Endodermal cell (in vitro differentiated cells): ENCODE measurements at regions not wholly inside any gene's neighbourhood (a gene's known extent, or its start where the extent isn't known, plus 50 kb on each side); places are given as distances from the start of the nearest gene placed in this dataset.

Source experiments
- DNase-seq: peaks from one replicate; pipeline ENCODE4 v3.0.0-alpha.2; 2017
- H3K27ac ChIP-seq: 2 replicates; pipeline ENCODE4 v1.5.1; 2013; ENCODE audit warnings: mild to moderate bottlenecking, low read depth, low read length, moderate library complexity
- H3K27me3 ChIP-seq: 2 replicates; pipeline ENCODE4 v1.6.1; 2013; ENCODE audit warnings: mild to moderate bottlenecking, low read length, moderate library complexity; ENCODE audit not compliant: insufficient read depth, control insufficient read depth, poor library complexity, severe bottlenecking
- H3K36me3 ChIP-seq: 2 replicates; pipeline ENCODE4 v1.7.0; 2013; ENCODE audit warnings: mild to moderate bottlenecking, low read length, moderate library complexity; ENCODE audit not compliant: control insufficient read depth, insufficient read depth
- H3K4me1 ChIP-seq: one replicate; pipeline ENCODE4 v1.7.0; 2013; ENCODE audit warnings: low read length; ENCODE audit not compliant: control insufficient read depth, insufficient read depth
- H3K4me3 ChIP-seq: 2 replicates; pipeline ENCODE4 v1.5.1; 2013; ENCODE audit warnings: mild to moderate bottlenecking, low read length, moderate library complexity
- H3K9ac ChIP-seq: 2 replicates; pipeline ENCODE4 v1.6.1; 2013; ENCODE audit warnings: mild to moderate bottlenecking, low read length, moderate library complexity; ENCODE audit not compliant: poor library complexity, severe bottlenecking; ENCODE audit errors: extremely low read depth
- H3K9me3 ChIP-seq: 2 replicates; pipeline ENCODE4 v1.6.1; 2013; ENCODE audit warnings: mild to moderate bottlenecking, low read length, moderate library complexity; ENCODE audit not compliant: control insufficient read depth
- H3K27ac Mint-ChIP-seq: 2 replicates; pipeline ENCODE4 v1.8.0; 2020; ENCODE audit warnings: mixed read lengths
- H3K27me3 Mint-ChIP-seq: 2 replicates; pipeline ENCODE4 v1.8.0; 2021; ENCODE audit warnings: mild to moderate bottlenecking, mixed read lengths; ENCODE audit not compliant: insufficient read depth
- H3K36me3 Mint-ChIP-seq: 2 replicates; pipeline ENCODE4 v1.8.0; 2020; ENCODE audit warnings: low read depth, mixed read lengths
- H3K4me1 Mint-ChIP-seq: 2 replicates; pipeline ENCODE4 v1.8.0; 2020; ENCODE audit warnings: mixed read lengths
- H3K4me3 Mint-ChIP-seq: 2 replicates; pipeline ENCODE4 v1.8.0; 2020; ENCODE audit warnings: mild to moderate bottlenecking, moderate library complexity, mixed read lengths
- H3K9me3 Mint-ChIP-seq: 2 replicates; pipeline ENCODE4 v1.8.0; 2020; ENCODE audit warnings: mild to moderate bottlenecking, mixed read lengths
- CTCF ChIP-seq: fragments of 200-600 bp; sonication (generic); conservative IDR thresholded peaks from 2 replicates; pipeline ENCODE4 v1.5.0; 2021; ENCODE audit warnings: antibody characterized with exemption, mild to moderate bottlenecking
- WGBS, 2 experiments: methylation state at CpG; one replicate each; pipeline versions ENCODE4 v1.1.5 to v1.1.7; 2013; ENCODE audit warnings: missing lambda C conversion rate in 2 of 2, mixed read lengths in 1 of 2; ENCODE audit not compliant: insufficient coverage in 1 of 2, insufficient read length in 1 of 2; 5-methylcytosine and 5-hydroxymethylcytosine counted together

GRCh38 chr5:89480406-89481007 lies 597.5 kb upstream of the MEF2C start:
- Histone ChIP-seq H3K9me3 (no peaks in the 10 kb centered on the region), H3K4me1 (peaks cover 2% of the 10 kb centered on the region), H3K36me3 (no peaks in the 10 kb centered on the region), H3K27ac (no peak overlapping the region), H3K27me3 (no peaks in the 10 kb centered on the region), H3K9ac (no peak overlapping the region), H3K4me3 (no peak overlapping the region)
- Mint-ChIP-seq H3K9me3 (no peaks in the 10 kb centered on the region), H3K27me3 (no peaks in the 10 kb centered on the region), H3K27ac (no peak overlapping the region), H3K36me3 (no peaks in the 10 kb centered on the region), H3K4me1 (peaks cover 2% of the 10 kb centered on the region), H3K4me3 (no peak overlapping the region)
- DNase-seq = no peak
- TF ChIP-seq CTCF = no peak
- 89% methylated on average over 1 of the region's 1 CpG; no CpG with 5 or more reads in 1 of the 2 experiments for WGBS, 2 experiments

GRCh38 chr5:89478851-89479250 lies 595.9 kb upstream of the MEF2C start:
- Histone ChIP-seq H3K4me3 (no peak overlapping the region), H3K9ac (no peak overlapping the region), H3K27me3 (no peaks in the 10 kb centered on the region), H3K36me3 (no peaks in the 10 kb centered on the region), H3K9me3 (no peaks in the 10 kb centered on the region), H3K27ac (no peak overlapping the region), H3K4me1 (peaks cover 2% of the 10 kb centered on the region)
- no peak for DNase-seq
- Mint-ChIP-seq H3K27ac (no peak overlapping the region), H3K36me3 (no peaks in the 10 kb centered on the region), H3K4me1 (peaks cover 2% of the 10 kb centered on the region), H3K27me3 (no peaks in the 10 kb centered on the region), H3K4me3 (no peak overlapping the region), H3K9me3 (no peaks in the 10 kb centered on the region)
- 73% methylated on average over 1 of the region's 1 CpG; no CpG with 5 or more reads in 1 of the 2 experiments for WGBS, 2 experiments
- TF ChIP-seq CTCF = no peak

GRCh38 chr5:89473196-89473595 lies 590.2 kb upstream of the MEF2C start:
- no peaks in the 10 kb centered on the region for H3K27me3 Mint-ChIP-seq
- DNase-seq = no peak
- Histone ChIP-seq H3K27ac (no peak overlapping the region), H3K4me1 (peaks cover 4% of the 10 kb centered on the region), H3K9me3 (no peaks in the 10 kb centered on the region), H3K36me3 (no peaks in the 10 kb centered on the region), H3K27me3 (no peaks in the 10 kb centered on the region), H3K9ac (no peak overlapping the region), H3K4me3 (no peak overlapping the region)
- H3K4me1 Mint-ChIP-seq = peaks cover 8% of the 10 kb centered on the region
- no peak overlapping the region for H3K4me3 Mint-ChIP-seq
- H3K27ac Mint-ChIP-seq = no peak overlapping the region
- TF ChIP-seq CTCF = no peak
- no peaks in the 10 kb centered on the region for H3K9me3 Mint-ChIP-seq
- H3K36me3 Mint-ChIP-seq = no peaks in the 10 kb centered on the region
- 96 to 100% methylated on average over 1 to 2 of the region's 3 CpGs for WGBS, 2 experiments
